ENCODE measurements at regions not wholly inside any gene's neighbourhood (a gene's known extent, or its start where the extent isn't known, plus 50 kb on each side); places are given as distances from the start of the nearest gene placed in this dataset.

- TF ChIP-seq CTCF (IDR thresholded peaks at IDR 0.05), result no peak
- no peak overlapping the region for H3K27ac ChIP-seq
- H3K4me3 ChIP-seq, result no peak overlapping the region
- no peaks in the 10 kb centered on the region for H3K27me3 ChIP-seq
- no peak for DNase-seq (ENCODE audit: low spot score)
- no peaks in the 10 kb centered on the region for H3K36me3 ChIP-seq
- H3K9me3 ChIP-seq, result no peaks in the 10 kb centered on the region
- no peaks in the 10 kb centered on the region for H3K4me1 ChIP-seq
These were observed 324.5 kb upstream of the EEF2KMT start for GRCh38 chr16:5422047-5422446.

GRCh38 chr16:5416013-5416412, 318.4 kb upstream of the EEF2KMT start:
- H3K27me3 ChIP-seq, result no peaks in the 10 kb centered on the region
- no peaks in the 10 kb centered on the region for H3K36me3 ChIP-seq
- no peak for DNase-seq (ENCODE audit: low spot score)
- H3K4me1 ChIP-seq, result no peaks in the 10 kb centered on the region
- no peak overlapping the region for H3K27ac ChIP-seq
- H3K4me3 ChIP-seq, result no peak overlapping the region
- H3K9me3 ChIP-seq, result no peaks in the 10 kb centered on the region
- no peak for TF ChIP-seq CTCF (IDR thresholded peaks at IDR 0.05)

- Histone ChIP-seq H3K27ac (no peak overlapping the region), H3K4me3 (no peak overlapping the region), H3K9me3 (no peaks in the 10 kb centered on the region), H3K27me3 (no peaks in the 10 kb centered on the region), H3K4me1 (no peaks in the 10 kb centered on the region), H3K36me3 (no peaks in the 10 kb centered on the region)
- no peak for DNase-seq (ENCODE audit: low spot score)
- TF ChIP-seq CTCF (IDR thresholded peaks at IDR 0.05), result no peak
These were observed 317.5 kb upstream of the EEF2KMT start for GRCh38 chr16:5415123-5415522.

- H3K4me3 ChIP-seq, result no peak overlapping the region
- no peak overlapping the region for H3K27ac ChIP-seq
- H3K9me3 ChIP-seq, result no peaks in the 10 kb centered on the region
- H3K4me1 ChIP-seq, result no peaks in the 10 kb centered on the region
- H3K27me3 ChIP-seq, result no peaks in the 10 kb centered on the region
- no peak for TF ChIP-seq CTCF (IDR thresholded peaks at IDR 0.05)
- DNase-seq (ENCODE audit: low spot score), result no peak
- H3K36me3 ChIP-seq, result no peaks in the 10 kb centered on the region
These were observed 315.1 kb upstream of the EEF2KMT start for GRCh38 chr16:5412731-5413130.

GRCh38 chr16:5398203-5398602, 300.6 kb upstream of the EEF2KMT start:
- no peak for TF ChIP-seq CTCF (IDR thresholded peaks at IDR 0.05)

GRCh38 chr16:5396880-5397279, 299.3 kb upstream of the EEF2KMT start:
- H3K4me1 ChIP-seq, result no peaks in the 10 kb centered on the region
- no peaks in the 10 kb centered on the region for H3K27me3 ChIP-seq
- no peaks in the 10 kb centered on the region for H3K36me3 ChIP-seq
- no peak for TF ChIP-seq CTCF (IDR thresholded peaks at IDR 0.05)
- H3K4me3 ChIP-seq, result no peak overlapping the region
- DNase-seq (ENCODE audit: low spot score), result no peak
- H3K27ac ChIP-seq, result no peak overlapping the region
- no peaks in the 10 kb centered on the region for H3K9me3 ChIP-seq

More at GRCh38 chr16:5398203-5398602, 300.6 kb upstream of the EEF2KMT start:
- H3K4me1 ChIP-seq, result no peaks in the 10 kb centered on the region
- H3K27ac ChIP-seq, result no peak overlapping the region
- no peaks in the 10 kb centered on the region for H3K36me3 ChIP-seq
- H3K4me3 ChIP-seq, result no peak overlapping the region
- no peaks in the 10 kb centered on the region for H3K9me3 ChIP-seq
- DNase-seq (ENCODE audit: low spot score), result no peak
- no peaks in the 10 kb centered on the region for H3K27me3 ChIP-seq

Data from right atrium auricular region (tissue), 2 donors.